ENCODE measurements at regions not wholly inside any gene's neighbourhood (a gene's known extent, or its start where the extent isn't known, plus 50 kb on each side); places are given as distances from the start of the nearest gene placed in this dataset.

DNA sequence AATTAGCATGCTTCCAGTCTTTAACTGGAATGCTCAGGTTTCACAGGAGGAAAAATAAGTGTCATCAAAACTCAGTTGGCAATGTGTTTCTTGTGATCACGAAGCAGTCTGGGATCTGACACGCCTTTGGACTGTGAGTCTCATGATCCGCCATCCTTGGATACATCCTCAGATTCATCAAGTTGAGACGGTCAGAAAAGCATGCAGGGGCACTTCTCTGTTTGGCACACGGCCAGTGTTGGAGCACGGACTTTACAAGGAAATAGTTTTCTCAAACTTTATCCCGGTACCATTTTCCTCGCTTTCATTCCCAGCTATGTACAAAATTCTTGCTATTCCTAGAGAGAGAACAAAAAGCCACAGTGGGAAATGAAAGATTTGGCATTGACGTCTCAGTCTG, 88.4 kb upstream of the PARP11 start:
- DNase-seq (ENCODE audit: low read depth), result no peak

DNA sequence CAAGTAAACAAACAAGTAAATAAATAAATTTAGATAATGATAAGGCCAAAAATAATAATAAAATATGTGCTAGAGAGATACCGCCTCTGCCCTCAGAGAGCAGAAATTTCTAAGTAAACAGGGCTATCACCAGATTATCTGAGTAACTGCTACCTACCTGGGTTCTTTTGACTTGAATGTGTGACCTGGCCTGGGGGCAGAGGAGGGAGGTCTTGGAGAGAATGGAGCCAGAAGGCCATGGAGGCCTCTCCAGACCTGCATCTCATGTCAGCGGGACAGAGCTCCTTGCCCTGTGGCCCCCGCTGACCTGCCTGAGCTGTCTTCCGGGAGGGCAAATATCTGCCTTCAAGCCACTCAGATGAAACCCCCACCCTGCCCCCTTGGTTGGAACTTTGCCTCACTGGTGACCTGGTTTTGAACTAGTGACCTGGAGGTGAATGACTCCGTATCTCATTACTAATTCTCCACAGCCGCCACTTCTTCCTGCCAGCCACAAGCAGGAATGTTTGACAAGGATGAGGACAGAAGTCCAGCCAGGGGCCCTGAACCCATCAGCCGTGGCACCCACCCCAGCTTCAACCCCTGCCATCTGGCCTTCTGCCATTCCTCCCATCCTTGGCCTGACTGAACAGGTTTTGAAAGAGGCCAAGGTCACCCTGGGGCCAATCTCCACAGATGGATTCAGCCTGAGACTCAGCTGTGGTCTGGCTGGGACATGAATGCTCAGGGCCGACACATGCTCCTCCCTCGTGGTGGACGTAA, 86.8 kb upstream of the PARP11 start:
- no peak for DNase-seq (ENCODE audit: low read depth)

DNA sequence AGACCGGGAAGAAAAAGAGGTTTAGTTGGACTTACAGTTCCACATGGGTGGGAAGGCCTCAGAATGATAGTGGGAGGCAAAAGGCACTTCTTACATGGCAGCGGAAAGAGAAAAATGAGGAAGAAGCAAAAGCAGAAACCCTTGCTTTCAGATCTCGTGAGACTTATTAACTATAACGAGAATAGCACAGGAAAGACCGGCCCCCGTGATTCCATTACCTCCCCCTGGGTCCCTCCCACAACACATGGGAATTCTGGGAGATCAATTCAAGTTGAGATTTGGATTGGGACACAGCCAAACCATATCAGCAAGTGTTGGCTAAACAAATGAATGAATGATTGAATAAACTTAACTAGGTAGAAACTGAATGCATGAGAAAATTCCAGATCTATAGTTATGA, 85.3 kb upstream of the PARP11 start:
- DNase-seq (ENCODE audit: low read depth), result no peak

DNA sequence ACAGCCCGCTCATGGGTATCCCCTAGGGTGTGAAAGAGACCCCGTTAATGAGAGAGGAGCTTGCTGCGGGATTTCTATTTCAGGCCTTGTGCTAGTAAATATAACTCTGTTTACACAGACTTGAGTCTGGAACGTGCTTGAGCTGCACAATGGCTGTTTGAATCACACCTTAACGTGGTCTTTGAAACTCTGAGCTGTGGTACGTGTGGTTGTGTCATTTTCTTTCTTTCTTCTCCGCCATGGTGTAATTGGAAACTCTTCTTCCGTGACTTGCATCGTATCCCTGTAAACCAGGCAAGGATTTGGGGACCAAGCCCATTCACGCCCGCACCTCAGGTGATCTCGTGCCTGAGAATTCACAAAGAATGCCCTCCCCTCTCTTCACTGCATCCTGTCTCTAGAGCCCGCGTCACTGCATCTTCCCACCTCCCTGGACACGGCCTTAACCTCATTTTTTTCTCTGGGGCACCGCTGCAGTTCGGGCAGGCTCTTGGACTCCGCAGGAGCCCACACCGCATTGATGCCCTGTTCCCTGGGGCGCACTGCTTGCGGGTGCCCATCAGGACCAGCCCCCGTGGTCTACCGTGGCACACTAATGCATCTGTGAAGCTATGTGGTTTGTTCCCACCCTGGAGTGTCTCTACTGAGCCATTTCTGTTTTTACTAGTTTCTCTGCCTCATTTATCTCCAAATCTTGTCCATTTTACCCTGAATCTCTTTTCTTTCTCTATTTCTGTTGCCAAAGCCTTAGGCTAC, 78.4 kb upstream of the PARP11 start:
- no peak for DNase-seq (ENCODE audit: low read depth)

DNA sequence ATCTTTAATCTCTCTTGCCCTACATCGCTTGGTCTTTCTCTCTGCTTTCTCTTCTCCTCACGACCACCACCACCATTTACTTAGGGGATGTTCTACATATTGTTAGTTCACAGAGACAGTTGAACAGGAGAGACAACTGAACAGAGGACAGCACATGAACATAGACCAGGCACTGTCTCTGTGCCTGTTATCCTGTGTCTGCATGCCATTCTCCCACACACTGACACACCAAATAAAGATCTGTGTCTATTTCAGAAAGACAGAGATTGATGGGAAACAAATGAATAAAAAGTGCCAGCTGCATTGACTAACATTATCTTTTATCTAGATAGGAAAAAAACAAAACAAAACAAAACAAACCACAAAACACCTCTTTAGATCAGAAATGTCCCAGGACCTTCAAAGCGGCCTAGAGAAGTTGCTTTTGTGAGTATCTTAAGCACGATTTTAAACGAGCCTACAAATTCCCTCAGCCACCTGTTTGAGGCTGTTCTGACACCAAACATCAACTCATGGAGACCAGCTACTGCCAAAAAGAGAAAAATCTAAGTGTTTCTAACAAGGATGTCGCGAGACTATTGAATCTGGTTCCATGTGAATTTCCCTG, 77.6 kb upstream of the PARP11 start:
- DNase-seq (ENCODE audit: low read depth), result no peak

DNA sequence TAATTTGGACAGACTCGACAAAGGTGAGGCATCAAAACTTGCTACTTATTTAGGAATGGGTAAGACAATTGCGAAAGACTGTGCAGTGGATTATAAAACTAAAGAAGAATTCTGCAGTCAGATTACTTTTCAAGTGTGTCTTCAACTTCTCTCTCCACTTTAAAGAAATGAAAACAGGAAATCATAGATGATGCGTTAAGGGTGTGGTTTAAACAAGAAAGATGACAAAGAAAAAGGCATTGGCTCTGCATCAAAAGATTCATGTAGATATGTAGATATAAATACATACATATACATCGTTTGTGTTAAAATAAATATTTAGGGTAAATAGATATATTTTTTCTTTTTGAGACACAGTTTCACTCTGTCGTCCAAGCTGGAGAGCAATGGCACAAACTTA, 74.6 kb upstream of the PARP11 start:
- no peak for DNase-seq (ENCODE audit: low read depth)

DNA sequence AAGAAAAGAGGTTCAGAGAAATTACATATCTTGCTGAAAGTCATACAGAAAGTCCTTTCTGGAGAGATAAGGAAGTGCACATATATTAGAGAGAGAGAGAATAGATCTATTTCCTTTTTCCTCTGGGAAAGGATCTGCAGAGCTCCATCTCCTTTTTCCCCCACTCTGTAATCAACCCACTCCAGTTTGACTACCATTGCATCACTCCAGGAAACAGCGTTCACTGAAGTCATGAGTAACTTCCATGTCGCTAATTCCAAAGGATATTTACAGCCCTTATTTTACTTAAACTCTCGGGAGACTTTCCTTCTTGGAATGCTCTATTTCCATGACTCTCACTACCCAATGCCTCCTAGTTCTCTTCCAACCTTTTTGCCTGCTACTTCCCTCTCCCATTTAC, 72.5 kb upstream of the PARP11 start:
- DNase-seq (ENCODE audit: low read depth), result no peak

DNA sequence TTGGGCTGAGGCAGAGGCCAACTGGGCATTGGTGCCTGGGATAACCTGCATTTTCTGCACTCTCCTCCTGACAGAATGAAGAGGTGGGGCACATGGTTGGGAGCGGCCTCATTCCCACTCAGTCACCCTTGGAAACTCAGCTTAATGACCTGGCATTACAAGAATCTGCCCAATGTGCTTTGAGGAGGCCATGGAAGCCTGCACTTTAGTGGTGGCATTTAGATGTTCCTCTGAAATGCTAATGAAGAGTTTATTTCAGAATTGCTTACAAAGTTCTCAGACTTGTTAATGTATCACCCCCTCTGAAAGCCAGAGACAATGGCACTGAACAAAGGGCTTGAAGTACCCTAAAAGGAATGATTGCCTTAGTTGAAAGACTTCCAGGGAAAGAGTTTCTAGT, 71.4 kb upstream of the PARP11 start:
- no peak for DNase-seq (ENCODE audit: low read depth)

DNA sequence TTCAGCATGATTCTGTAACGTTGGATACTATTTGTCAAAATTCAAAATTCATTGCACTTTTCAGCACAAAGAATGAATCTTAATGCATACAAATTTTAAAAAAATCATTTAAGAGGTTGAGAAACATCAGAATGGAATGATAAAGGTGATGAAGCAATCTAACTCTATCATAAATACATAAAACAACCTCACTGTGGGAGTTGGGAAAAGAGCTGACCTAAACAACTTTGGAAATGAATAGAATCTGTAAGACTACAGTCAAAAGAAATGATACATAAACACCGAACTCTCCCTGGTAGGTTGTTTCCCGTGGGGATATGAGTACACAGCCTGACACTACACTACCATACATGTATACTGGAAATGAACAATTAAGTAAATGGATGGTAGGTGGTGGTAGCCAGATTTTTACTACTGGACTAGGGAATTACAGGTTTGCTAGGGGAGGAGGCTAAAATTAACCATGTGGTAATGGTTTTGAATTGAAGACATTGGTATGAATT, 64.9 kb upstream of the PARP11 start:
- no peak for DNase-seq (ENCODE audit: low read depth)

DNA sequence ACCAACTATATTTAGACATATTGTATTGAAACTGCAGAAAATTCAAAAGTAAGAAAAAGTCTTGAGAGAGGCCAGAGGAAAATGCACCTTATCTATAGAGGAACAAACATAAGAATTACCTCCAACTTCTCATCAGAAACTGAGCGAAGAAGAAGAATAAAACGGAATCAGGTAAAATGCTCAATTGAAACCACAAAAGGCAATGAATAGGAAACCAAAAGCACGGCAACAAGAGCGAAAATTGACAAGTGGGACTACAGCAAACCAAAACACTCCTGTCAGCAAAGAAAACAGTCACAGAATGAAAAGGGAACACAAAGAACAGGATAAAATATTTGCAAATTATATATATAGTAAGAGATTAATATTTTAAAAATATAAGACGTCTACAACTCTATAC, 61.9 kb upstream of the PARP11 start:
- no peak for DNase-seq (ENCODE audit: low read depth)

DNA sequence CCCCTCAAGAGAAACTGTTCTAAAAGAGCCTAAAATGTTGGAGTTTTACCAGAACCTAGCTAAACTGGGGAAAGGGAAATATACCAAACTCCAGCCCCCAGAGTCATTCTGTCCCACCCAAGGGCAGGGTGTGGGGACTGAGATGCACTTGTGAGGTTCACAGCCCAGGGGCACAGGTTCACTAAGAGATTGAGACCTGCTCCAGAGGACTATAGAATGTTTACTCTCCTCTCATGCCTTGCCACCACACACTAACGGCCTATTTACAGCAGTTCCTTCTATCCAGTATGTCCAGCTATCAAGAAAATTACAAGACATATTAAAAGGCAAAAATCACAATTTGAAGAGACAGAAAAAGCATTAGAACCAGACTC, 60.6 kb upstream of the PARP11 start:
- no peak for DNase-seq (ENCODE audit: low read depth)

DNA sequence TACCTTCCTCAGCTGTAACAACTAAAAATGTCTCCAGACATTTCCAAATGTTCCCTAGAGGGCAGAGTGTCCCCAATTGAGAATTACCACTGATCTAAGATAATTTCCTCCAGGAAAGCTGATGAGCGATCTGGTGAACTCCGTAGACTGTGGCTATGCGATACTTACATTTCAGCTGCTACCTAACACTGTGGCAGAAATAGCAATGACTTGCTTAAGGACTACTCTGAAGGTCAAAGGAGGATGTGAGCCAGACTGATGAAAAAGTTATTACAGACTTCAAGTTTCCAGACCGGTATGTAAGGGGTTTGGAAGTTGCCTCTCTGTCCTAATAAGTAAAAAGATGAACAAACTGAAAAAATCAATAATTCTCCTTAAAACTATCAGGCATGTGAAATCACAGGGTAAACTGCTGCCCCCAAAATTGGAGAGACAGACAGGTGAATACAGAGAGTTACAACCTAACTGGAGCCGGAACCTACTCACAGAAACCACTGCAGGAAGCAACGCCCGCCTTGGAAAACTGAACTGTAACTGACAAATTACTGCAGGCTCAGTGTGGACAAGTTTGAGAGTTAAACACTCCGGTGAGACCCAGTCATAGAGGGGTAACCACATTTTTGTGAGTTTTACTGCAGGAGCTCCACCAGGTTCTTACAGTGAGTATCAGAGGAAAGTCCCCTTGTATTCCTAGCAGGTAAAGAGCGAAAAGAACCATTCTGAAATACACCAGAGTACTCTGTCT, 60.0 kb upstream of the PARP11 start:
- DNase-seq (ENCODE audit: low read depth), result no peak

DNA sequence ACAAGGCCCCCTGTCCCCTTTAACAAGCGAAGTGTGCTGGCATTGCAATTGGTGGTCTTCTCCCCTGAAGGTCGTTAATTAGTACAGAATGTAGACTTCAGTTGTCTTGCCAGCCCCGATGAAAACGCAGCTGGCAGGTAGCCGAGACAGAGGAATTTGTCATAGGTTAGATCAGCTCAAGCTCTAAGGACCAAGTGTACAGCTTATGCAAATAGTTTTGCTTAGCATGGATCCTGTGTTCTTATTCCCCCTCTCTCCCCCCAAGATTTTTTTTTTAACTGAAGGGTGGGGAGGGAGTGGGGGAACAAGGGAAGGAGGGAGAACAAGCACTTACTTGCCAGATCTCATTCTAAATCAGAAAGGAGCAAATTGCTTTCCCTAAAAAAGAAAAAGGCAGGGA, 58.6 kb upstream of the PARP11 start:
- DNase-seq (ENCODE audit: low read depth), result no peak

DNA sequence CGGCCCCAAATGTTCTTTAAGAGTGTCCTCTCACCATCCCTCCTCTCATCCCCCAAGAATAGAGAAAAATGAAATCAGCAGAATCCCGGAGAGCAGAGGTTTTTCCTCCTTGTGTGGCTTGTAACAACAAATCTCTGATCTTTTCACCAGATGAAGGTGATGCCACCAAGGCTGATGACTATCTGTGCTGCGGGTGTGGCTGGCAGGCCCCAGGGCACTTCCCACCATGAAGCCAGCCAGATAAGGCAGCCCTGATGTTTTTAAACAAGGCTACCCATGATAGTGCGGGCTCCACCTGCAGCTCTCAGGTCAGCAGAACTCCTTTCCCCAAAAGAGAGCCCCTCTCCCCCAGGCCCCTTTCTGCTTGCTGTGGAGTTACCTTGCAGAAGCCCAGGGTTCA, 58.0 kb upstream of the PARP11 start:
- DNase-seq (ENCODE audit: low read depth), result no peak

DNA sequence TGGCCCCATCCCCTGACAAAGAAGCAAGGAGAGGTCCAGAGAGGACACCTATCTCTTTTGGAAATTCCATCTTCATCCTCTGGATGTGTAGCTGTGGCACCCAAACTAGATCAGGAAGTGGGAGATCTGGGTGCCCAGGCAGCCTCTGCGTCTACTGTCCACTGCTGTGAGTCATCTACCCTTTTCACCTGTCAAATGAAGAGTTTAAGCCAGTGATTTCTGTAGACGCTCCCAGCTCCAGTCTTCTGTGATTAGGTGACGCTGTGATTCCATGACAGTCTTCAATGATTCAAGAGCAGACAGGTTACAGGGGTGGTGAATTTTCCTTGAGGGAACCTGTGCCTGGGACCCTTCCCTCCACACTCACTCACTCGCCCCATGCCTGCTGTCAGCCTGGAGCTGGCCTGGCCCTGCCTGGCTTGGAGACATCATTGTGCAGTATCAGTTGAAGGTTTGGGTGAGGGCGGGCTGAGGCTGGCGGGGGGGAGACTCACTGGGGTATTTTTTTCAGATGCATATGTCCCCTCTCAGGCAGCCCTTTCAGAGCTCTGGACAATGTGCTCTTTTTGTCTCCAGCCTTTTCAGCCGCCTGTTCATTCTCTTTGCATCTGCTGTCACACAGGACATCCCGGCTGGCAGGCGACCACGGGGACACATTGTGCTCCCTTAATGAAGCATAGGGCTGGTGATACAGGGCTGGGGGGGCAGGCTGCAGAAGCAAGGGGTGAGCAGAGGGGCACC, 56.8 kb upstream of the PARP11 start:
- DNase-seq (ENCODE audit: low read depth), result no peak

DNA sequence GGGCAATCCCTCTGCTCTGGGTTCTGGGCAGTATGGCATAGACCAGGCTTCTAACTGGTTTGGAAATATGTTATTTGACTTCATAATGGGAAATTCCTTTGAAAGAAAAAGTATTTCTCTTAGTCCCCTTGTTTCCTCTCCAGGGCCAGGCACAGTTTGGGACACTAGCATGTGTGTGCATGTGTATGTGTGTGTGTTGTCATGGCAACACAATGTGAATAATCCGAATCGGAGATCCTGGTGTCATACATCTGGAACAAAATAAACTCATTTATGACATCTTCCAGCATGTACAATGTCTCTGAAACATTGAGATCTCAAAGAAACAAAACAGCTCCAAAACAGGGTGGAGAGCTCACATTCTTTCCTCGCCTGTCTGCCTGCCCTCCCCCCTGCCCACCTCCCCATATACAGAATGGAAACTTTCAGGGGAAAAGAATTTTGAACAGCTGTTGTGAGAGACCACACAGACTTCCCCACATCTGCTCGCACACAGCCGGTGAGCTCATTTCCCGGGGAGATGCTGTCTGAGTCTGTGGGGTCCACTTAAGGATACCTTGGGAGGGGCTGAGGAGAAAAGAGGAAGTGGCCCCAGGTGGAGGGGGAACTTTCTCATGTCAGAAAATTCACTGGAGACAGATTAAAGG, 55.5 kb upstream of the PARP11 start:
- DNase-seq (ENCODE audit: low read depth), result no peak

DNA sequence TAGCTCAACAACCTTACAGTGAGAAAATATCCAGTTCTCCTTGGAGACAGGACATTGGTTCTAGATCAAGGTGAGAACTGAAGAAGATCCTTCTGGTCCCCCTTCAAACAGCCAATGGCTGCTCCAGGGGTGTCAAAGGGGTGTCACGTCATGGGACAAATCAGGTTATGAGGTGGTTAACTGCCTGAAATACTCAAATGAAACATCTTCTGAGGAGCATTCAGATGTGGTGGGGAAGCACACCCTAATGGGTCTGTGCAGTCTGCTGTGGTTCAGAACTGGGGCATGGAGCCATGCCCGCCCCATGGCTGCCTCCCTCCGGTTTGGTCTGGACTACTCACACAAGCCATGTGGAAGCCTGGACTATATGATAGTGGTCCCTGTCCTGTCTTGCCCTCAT, 52.4 kb upstream of the PARP11 start:
- no peak for DNase-seq (ENCODE audit: low read depth)

DNA sequence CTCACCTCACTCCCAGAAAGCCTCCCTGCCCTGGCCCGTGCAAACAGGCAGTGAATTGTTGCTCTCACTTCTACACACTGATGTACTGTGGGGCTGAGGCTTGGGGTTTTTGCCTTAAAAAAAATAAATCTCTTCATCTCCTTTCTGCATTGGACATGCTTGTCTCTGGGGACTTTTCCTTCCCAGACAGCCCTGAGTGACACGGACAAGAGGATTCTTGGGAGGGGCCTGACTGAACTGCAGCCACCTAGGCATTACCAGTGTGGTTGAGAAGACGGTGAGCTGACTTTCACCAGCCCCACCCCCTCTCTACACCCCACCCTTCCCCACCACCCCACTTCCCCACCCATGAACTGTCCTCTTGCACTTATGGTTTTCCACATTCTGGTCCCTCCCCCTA, 51.6 kb upstream of the PARP11 start:
- no peak for DNase-seq (ENCODE audit: low read depth)

DNA sequence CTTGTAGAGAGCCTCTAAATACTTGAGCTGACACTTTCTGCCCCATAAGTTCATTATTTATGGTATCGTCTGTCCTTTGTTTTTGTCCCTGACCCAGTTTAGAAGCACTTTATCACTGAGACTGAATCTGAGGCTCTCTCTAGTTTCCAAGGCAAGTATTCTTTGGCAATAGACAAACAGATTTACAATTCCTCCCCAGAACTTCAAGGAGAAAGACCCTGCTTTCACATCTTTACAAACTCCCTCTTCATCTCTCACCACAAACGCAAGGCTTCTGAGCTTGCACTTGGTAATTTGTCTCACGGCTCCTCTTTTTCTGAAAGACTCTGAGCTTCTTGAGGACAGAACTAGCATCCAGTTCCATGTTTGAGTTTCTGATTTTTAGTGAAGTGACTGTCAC, 49.8 kb upstream of the PARP11 start:
- DNase-seq (ENCODE audit: low read depth), result no peak

All from stimulated activated CD4-positive, alpha-beta T cell treated with anti-CD3 and anti-CD28 coated beads, Interleukin-2, amount 100 ng/mL, for 4 hours (primary cell).